ACHN (cell line): ENCODE measurements at regions not wholly inside any gene's neighbourhood (a gene's known extent, or its start where the extent isn't known, plus 50 kb on each side); places are given as distances from the start of the nearest gene placed in this dataset.

Experiments
- DNase-seq: peaks from one replicate; pipeline ENCODE4 v3.0.0-alpha.2; 2015
- in situ Hi-C: cut with HindIII; loops from 2 replicates; pipeline ENCODE4 v1.10.0; 2017; ENCODE audit warnings: low sequenced_read_pairs, low pct_ligation_motif_present, low pct_unique_long_range_greater_than_20kb

DNA sequence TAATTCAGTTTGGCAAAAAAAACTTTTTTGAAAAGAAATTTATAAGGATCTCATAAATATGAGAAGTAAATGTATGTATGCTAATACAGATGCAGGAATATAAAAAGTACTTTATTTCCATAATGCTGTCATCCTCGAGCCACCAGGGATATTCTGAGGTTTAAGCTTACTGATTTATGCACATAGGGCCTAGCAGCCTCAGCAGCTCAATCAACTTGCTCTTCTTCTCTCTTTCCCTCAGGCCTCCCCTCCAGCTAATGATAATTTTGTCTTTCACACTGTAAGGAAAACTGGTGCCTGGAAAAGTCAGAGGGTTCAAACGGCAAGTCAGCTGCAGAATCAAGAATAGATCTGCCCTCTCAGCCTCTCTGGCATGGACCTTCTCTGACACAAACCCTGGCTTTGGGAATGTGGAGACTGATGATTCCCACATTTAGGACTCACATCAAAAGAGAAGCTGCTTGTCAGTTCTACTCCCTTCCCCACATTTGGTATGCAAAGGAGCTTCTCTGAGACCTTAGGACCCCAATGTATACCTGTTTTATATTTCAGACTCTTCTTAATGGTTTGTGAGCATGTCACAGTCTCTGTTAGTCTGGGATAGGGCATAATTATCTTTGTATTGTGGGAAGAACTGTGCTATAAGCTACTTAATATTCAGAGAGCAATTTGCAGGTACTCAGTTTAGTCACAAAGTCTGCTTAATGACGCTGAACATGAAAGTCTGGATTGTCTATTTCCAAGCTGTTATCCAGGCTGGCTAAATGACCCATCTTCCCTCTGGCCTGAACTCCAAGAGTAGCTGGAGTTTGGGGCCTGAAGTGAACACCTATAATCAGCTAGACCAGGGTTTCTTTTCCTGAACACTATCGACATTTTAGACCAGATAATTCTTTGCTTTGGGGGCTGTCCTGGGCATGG, 52.1 kb upstream of the DIPK1A start:
- in situ Hi-C loops: no loop called here
- no peak for DNase-seq

DNA sequence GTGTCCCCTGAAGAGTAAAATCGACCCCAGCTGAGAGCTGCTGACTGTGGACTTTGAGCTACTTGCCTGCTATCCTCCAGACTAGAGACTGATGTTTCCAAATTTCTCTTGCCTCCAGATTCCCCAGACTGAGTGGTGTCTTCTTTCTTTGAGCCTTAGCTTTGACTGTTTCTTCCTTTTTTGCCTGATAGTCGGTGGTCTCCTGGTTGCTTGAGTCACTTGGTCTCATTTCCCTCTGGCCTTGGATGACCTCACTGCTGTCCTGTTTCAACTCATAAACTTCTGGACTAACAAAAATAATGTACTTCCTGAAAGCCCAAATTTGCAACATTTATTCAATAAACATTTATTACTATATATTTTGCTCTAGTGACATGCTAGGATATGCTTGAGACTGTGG, 52.9 kb upstream of the DIPK1A start:
- no peak for DNase-seq
- in situ Hi-C loops: no loop called here

DNA sequence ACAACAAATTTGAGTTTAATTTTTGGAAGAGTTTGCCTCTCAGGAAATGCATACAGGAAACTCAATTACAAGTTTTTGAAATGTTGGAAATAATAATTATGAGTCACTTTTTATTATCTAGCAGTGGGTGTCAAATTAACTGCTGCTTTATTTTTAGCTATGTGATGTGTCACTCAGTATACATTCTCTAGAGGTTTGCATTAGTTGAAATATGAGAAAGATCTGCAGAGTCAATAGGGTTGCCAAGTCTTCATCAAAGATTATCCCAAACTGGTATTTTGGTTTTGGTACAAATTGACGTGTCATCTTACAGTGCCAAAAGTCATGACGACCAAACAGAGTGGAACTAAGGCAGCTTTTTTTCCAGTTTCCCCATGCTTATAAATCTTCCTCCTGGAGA, 54.3 kb upstream of the DIPK1A start:
- no peak for DNase-seq
- in situ Hi-C loops: no loop called here

DNA sequence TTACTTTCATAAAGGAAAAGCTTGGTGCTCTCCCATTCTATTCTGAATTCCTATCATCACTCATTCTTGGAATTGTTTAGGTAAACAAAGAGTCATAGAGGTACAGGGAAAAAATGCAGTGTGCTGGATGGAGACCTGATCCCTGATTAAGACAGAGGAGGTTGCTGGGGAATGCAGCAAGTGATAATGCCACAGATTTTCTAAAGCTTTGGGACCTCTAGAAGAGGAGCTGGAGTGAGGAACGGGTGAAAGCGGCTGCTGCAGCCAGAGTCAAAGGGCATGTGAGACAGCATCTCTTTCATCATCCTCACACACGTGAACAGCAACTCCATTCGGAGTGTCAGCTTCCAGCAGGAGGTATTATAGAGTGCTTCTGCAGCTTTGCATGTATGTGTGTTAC, 54.9 kb upstream of the DIPK1A start:
- in situ Hi-C loops: no loop called here
- DNase-seq: no peak

DNA sequence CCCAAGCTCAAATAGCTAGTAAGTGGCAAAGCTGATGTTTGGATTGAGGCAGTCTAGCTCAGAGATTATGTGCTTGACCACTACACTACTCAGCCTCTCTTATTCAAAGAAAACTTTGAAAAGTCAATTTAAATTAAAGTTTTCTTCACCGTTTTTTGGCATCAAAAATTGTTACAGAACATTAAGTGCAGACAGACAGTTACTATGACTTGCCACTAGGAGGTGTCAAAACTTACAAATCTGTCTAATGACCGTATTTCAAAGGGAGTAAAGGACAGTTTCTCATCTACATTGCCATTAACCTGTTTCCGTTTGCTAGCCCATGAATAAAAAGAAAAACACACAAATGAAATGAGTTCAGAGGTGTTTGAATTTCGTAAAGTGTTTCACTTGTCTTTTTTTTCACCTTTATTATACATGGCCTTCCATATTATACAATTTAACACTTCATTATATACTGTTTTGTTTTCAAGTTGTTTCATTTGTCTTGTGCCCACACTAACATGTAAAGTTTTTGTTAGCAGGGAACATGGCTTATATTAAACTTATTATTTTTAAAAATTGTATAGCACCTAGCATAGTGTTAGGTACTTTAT, 57.4 kb upstream of the MTF2 start:
- in situ Hi-C loops: no loop called here
- DNase-seq: peak; percentile 51

DNA sequence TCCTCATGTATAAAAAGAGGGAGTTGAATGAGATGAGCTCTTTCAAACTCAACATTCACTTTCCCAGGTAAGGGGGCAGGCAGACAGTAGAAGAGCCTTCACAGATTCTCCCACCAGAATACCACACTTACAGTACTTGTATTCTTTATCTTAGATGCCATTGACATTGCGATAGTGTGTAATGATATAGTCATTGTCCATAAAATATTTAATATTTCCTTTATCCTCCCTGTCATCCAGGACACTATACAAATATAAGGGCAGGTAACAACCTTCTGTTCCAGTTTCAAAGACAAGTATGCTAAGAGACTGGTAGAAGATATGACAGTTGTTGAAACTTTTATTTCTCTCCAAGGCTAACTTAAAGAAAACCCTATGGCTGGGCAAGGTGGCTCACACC, 56.5 kb upstream of the MTF2 start:
- no peak for DNase-seq
- in situ Hi-C loops: no loop called here

DNA sequence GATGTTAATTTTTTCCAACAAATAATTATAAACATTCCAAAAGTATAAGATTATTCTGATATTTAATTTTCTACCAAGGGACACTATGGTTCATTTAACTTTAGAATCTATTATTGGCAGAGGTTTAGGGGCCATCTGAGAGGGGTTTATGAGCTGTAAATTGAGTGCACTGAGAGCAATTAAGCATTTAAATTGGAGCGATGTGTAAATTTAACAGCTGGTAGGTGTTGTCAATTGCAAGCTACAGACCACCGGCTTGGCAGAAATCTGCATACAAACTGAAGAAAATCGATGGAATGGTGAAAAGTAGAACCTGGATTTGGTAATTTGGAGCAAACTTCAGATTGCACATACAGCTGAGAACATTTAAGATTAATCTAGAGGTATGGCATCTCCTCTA, 55.8 kb upstream of the MTF2 start:
- DNase-seq: no peak
- in situ Hi-C loops: no loop called here

DNA sequence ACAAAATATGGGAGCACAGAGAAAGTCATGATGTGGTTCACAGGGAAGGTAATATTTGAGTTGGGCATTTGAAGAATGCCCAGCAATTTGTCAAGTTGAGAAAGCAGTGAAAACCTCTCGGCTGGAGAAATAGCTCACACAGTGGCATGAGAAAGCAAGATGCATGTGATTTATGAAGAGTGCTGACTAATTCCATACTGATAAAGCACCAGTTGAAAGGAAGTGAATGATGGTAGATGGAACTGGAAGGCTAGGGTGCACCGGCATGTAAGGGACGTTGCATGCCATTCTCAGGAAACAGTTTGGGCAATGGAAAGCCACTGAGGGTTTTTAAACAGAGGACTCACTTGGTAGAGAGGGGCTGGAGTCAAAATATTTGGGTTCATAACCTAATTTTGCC, 53.5 kb upstream of the MTF2 start:
- in situ Hi-C loops: no loop called here
- DNase-seq: no peak

DNA sequence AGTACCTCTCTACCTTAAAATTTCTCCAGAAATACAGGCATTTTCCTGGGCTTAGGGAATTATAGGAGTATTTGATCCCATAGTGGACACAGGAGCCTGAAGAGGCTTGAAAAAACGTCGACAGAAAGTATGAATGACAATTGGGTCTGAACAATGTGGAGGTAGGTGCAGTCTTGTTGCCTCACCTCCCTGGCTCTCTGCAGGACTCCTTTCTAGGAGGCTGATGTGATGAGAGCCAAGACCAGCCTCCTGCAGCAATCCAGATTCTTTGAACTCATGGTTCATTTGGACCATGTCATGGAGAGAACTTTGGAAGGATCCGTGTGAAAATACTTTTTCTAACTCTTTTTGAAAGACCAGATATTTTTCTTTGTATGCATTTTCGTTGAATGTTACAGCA, 50.5 kb upstream of the MTF2 start:
- DNase-seq: no peak
- in situ Hi-C loops: no loop called here
